ENCODE measurements at regions not wholly inside any gene's neighbourhood (a gene's known extent, or its start where the extent isn't known, plus 50 kb on each side); places are given as distances from the start of the nearest gene placed in this dataset.

- dilution Hi-C loops (cut with MboI; ENCODE audit: extremely low pct_ligation_motif_present, low sequenced_read_pairs) (no loop called here), intact Hi-C loops (cut with micrococcal nuclease) (no loop called here)
- H3K4me1 ChIP-seq (ENCODE audit: control insufficient read depth, extremely low read depth, insufficient read depth, low read length) = peaks cover 6% of the 10 kb centered on the region
- H3K4me2 ChIP-seq (ENCODE audit: insufficient read depth, low read length) = no peak overlapping the region
- no peak overlapping the region for H3K9ac ChIP-seq (replicated peaks; ENCODE audit: extremely low read depth, insufficient read depth, low read length)
- no peaks in the 10 kb centered on the region for H4K20me1 ChIP-seq (replicated peaks; ENCODE audit: control insufficient read depth, extremely low read depth, insufficient read depth, low read length)
- FAIRE-seq (no peak), DNase-seq (ENCODE audit: low read depth, low spot score) (no peak)
- H3K9me3 ChIP-seq (replicated peaks; ENCODE audit: control insufficient read depth, insufficient read depth, low read length) = no peaks in the 10 kb centered on the region
- H3K36me3 ChIP-seq (ENCODE audit: control insufficient read depth in 2 of 2, extremely low read depth in 1 of 2, insufficient read depth in 2 of 2, low read length in 2 of 2) = no peaks in the 10 kb centered on the region
- POLR2A ChIA-PET = no interaction called here
- BruUV-seq (replicated peaks) = no TSS peak
- H2AFZ ChIP-seq (ENCODE audit: low read depth, low read length) = no peak overlapping the region
- H3K27me3 ChIP-seq (ENCODE audit: control insufficient read depth in 2 of 2, insufficient read depth in 2 of 2, low read length in 2 of 2) = no peaks in the 10 kb centered on the region
- H3K9me1 ChIP-seq (replicated peaks; ENCODE audit: control insufficient read depth, extremely low read depth, insufficient read depth, low read length) = no peaks in the 10 kb centered on the region
- no peaks in the 10 kb centered on the region for H3K79me2 ChIP-seq (ENCODE audit: control insufficient read depth, insufficient read depth, low read length)
- TF ChIP-seq FOS (IDR thresholded peaks at IDR 0.05; ENCODE audit: borderline replicate concordance, insufficient read depth, low read length) = no peak
- TF ChIP-seq MYC (IDR thresholded peaks at IDR 0.05; ENCODE audit: low read depth, low read length) = no peak
- no peak for TF ChIP-seq GATA2 (IDR thresholded peaks at IDR 0.05; ENCODE audit: insufficient read depth, insufficient read length, low read depth, low read length)
- no peak for TF ChIP-seq EZH2 (IDR thresholded peaks at IDR 0.05; ENCODE audit: borderline replicate concordance, low read depth, low read length, severe bottlenecking)
- TF ChIP-seq MAX (IDR thresholded peaks at IDR 0.05; ENCODE audit: insufficient read depth, insufficient read length) = no peak
- TF ChIP-seq POLR2A (IDR thresholded peaks at IDR 0.05; ENCODE audit: low read depth, low read length) = no peak
- TF ChIP-seq JUN (IDR thresholded peaks at IDR 0.05; ENCODE audit: borderline replicate concordance, insufficient read depth, insufficient read length, low read depth) = no peak
- TF ChIP-seq CTCF (IDR thresholded peaks at IDR 0.05; ENCODE audit: extremely low read depth in 1 of 2, insufficient read depth in 1 of 2, low read depth in 1 of 2, low read length in 2 of 2) = no peak
- no peak for TF ChIP-seq POLR2AphosphoS5 (IDR thresholded peaks at IDR 0.05; ENCODE audit: insufficient read depth, low read depth, low read length)
- H3K27ac ChIP-seq (ENCODE audit: insufficient read depth, low read depth, low read length) = no peak overlapping the region
- H3K4me3 ChIP-seq (replicated peaks in 1 of 3; ENCODE audit: insufficient read depth in 1 of 3, low read depth in 1 of 3, low read length in 3 of 3) = no peak overlapping the region
- CTCF ChIA-PET = no interaction called here
Observed at GRCh38 chr6:40727271-40727670, 140.1 kb upstream of the LRFN2 start.
